ENCODE measurements at regions not wholly inside any gene's neighbourhood (a gene's known extent, or its start where the extent isn't known, plus 50 kb on each side); places are given as distances from the start of the nearest gene placed in this dataset.
"Not testable (repeated sequence)": the region's sequence is repeated elsewhere in the genome, so short reads cannot be mapped to it uniquely, and the experiment has no call there.

DNA sequence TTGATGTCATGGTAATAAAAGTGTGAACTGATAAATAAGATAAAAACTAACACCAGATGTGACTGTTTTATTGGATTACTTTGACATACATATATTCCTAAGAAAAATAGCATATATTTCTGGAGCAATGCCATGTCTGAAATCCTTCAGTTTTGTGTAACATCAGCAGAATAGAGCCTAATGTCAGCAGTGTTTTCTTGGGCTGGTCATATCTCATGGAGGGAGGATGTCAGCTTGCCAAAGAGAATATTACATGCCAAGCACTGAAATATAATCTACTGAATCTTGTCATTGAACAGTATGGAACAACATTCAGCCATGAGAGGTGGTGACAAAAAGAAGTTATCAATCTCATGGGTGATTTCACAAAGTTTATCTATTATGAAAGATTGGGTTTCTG, 220.3 kb downstream of the KLHL28 start:
- Mint-ChIP-seq H3K27me3 (peaks cover 0 to 21% (median 6%) of the 10 kb centered on the region in 5 donors), H3K9me3 (peaks cover 0 to 5% (median 0%) of the 10 kb centered on the region in 9 donors), H3K4me1 (no peaks in the 10 kb centered on the region), H3K4me3 (no peak overlapping the region), H3K36me3 (peaks cover 0 to 5% (median 0%) of the 10 kb centered on the region in 3 donors), H3K27ac (no peak overlapping the region)
- ATAC-seq (no peak), DNase-seq (no peak)
- POLR2A ChIA-PET = no interaction called here

- H3K9me3 Mint-ChIP-seq = peaks cover 0 to 6% (median 0%) of the 10 kb centered on the region in 9 donors
- POLR2A ChIA-PET = no interaction called here
- no peaks in the 10 kb centered on the region for H3K36me3 Mint-ChIP-seq
- ATAC-seq (no peak), DNase-seq (no peak)
- no peak overlapping the region for H3K27ac Mint-ChIP-seq
- H3K4me1 Mint-ChIP-seq = no peaks in the 10 kb centered on the region
- H3K4me3 Mint-ChIP-seq = no peak overlapping the region
- peaks cover 0 to 21% (median 3%) of the 10 kb centered on the region in 5 donors for H3K27me3 Mint-ChIP-seq
Observed at GRCh38 chr14:44736326-44736725, 225.4 kb downstream of the KLHL28 start.

- H3K36me3 Mint-ChIP-seq = no peaks in the 10 kb centered on the region
- H3K27me3 Mint-ChIP-seq = peaks cover 0 to 15% (median 4%) of the 10 kb centered on the region in 5 donors
- POLR2A ChIA-PET = no interaction called here
- H3K4me3 Mint-ChIP-seq = no peak overlapping the region
- peaks cover 0 to 6% (median 0%) of the 10 kb centered on the region in 9 donors for H3K9me3 Mint-ChIP-seq
- H3K4me1 Mint-ChIP-seq = no peaks in the 10 kb centered on the region
- no peak overlapping the region for H3K27ac Mint-ChIP-seq
- no peak for ATAC-seq
- DNase-seq = no peak
Observed at GRCh38 chr14:44732144-44732543, 225.1 kb upstream of the FSCB start.

DNA sequence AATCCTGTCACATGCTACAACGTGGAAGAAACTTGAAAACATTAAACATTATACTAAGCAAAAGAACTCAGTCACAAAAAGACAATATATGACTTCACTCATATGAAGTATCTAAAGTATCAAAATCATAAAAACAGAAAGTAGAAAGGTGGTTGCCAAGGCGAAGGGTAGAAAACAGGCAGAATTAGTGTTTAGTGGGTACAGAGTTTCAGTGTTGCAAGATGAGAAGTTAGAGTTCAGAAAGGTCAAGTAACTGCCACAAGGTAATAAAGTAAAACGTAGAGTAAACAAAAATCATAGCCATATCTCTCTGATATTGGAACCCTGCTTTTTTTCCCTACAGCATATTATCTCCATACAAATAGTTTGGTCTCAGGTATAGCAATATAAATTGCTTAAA, 223.8 kb upstream of the FSCB start:
- H3K36me3 Mint-ChIP-seq = no peaks in the 10 kb centered on the region
- H3K4me1 Mint-ChIP-seq = no peaks in the 10 kb centered on the region
- peaks cover 0 to 8% (median 0%) of the 10 kb centered on the region in 9 donors for H3K9me3 Mint-ChIP-seq
- no peak overlapping the region for H3K27ac Mint-ChIP-seq
- POLR2A ChIA-PET = no interaction called here
- H3K4me3 Mint-ChIP-seq = no peak overlapping the region
- H3K27me3 Mint-ChIP-seq = peaks cover 0 to 13% (median 4%) of the 10 kb centered on the region in 5 donors
- DNase-seq (no peak), ATAC-seq (no peak)

DNA sequence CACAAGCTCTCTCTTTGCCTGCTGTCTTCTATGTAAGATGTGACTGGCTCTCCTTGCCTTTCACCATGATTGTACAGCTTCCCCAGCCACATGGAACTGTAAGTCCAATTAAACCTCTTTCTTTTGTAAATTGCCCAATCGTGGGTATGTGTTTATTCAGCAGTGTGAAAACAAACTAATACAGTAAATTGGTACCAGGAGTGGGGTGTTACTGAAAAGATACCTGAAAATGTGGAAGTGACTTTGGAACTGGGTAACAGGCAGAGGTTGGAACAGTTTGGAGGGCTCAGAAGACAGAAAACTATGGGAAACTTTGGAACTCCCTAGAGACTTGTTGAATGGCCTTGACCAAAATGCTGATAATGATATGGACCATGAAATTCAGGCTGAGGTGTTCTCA, 214.3 kb upstream of the FSCB start:
- ATAC-seq, H3K4me3 Mint-ChIP-seq, DNase-seq, H3K4me1 Mint-ChIP-seq, H3K27me3 Mint-ChIP-seq, H3K27ac Mint-ChIP-seq, POLR2A ChIA-PET: not testable (repeated sequence)
- H3K9me3 Mint-ChIP-seq = peaks cover 0 to 45% (median 24%) of the 10 kb centered on the region in 9 donors
- H3K36me3 Mint-ChIP-seq = peaks cover 0 to 26% (median 0%) of the 10 kb centered on the region in 3 donors

DNA sequence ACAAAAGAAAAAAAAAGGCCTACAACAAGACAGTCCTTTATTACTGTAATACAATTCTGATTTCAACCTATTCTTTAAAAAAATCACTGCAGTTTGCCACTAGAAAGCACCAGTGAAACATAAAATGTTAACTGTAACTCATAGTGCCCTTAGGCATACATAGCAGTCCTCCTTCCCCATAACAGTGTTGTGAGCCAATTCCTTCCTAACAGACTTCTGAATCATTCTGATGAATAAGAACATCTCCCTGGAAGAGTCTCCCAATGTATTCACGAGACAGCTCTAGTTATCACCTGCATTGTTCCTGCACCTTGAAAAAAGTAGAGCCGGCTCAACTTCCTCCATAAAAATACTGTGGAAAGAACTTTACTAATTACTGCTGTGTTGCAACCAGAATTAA, 213.6 kb upstream of the FSCB start:
- no peak overlapping the region for H3K27ac Mint-ChIP-seq
- peaks cover 0 to 26% (median 0%) of the 10 kb centered on the region in 3 donors for H3K36me3 Mint-ChIP-seq
- H3K27me3 Mint-ChIP-seq = peaks cover 0 to 8% (median 2%) of the 10 kb centered on the region in 5 donors
- POLR2A ChIA-PET = no interaction called here
- no peak overlapping the region for H3K4me3 Mint-ChIP-seq
- no peak for DNase-seq
- ATAC-seq = no peak
- H3K4me1 Mint-ChIP-seq = no peaks in the 10 kb centered on the region
- H3K9me3 Mint-ChIP-seq = peaks cover 0 to 48% (median 28%) of the 10 kb centered on the region in 9 donors

GRCh38 chr14:44712024-44712815, 205.1 kb upstream of the FSCB start:
- H3K9me3 Mint-ChIP-seq = peaks cover 0 to 11% (median 3%) of the 10 kb centered on the region in 9 donors
- H3K4me1 Mint-ChIP-seq = no peaks in the 10 kb centered on the region
- DNase-seq (no peak), ATAC-seq (no peak)
- POLR2A ChIA-PET = no interaction called here
- H3K36me3 Mint-ChIP-seq = no peaks in the 10 kb centered on the region
- H3K27ac Mint-ChIP-seq = no peak overlapping the region
- H3K27me3 Mint-ChIP-seq = peaks cover 1 to 16% (median 3%) of the 10 kb centered on the region in 5 donors
- H3K4me3 Mint-ChIP-seq = no peak overlapping the region

GRCh38 chr14:44701563-44702263, 194.6 kb upstream of the FSCB start:
- Mint-ChIP-seq H3K36me3 (no peaks in the 10 kb centered on the region), H3K4me3 (no peak overlapping the region)

DNA sequence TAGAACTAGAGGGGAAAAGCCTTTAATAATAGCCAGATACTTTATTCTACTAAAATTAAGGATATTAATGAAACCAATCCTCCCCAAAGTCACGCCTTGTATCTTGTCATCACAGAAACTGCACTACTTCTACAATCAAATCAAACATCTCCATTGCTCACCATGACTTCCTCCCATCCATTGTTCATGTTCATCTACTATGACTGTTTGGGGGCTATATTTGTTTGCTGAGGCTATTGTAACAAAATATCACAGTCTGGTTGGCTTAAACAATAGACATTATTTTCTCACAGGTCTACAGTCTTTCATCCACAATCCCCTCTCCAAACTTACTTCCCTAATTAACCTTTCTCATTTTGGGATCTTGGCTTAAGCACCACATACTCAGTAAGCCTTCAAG, 193.6 kb upstream of the FSCB start:
- Mint-ChIP-seq H3K4me3 (no peak overlapping the region), H3K36me3 (no peaks in the 10 kb centered on the region), H3K4me1 (no peaks in the 10 kb centered on the region), H3K27ac (no peak overlapping the region), H3K9me3 (peaks cover 2 to 26% (median 8%) of the 10 kb centered on the region in 9 donors), H3K27me3 (no peaks in the 10 kb centered on the region)
- DNase-seq (no peak), ATAC-seq (no peak)
- POLR2A ChIA-PET = no interaction called here

More at GRCh38 chr14:44701563-44702263, 194.6 kb upstream of the FSCB start:
- no peak for DNase-seq
- no peak overlapping the region for H3K27ac Mint-ChIP-seq
- H3K9me3 Mint-ChIP-seq = peaks cover 0 to 23% (median 7%) of the 10 kb centered on the region in 9 donors
- no peak for ATAC-seq
- H3K4me1 Mint-ChIP-seq = no peaks in the 10 kb centered on the region
- H3K27me3 Mint-ChIP-seq = no peaks in the 10 kb centered on the region
- POLR2A ChIA-PET = no interaction called here

DNA sequence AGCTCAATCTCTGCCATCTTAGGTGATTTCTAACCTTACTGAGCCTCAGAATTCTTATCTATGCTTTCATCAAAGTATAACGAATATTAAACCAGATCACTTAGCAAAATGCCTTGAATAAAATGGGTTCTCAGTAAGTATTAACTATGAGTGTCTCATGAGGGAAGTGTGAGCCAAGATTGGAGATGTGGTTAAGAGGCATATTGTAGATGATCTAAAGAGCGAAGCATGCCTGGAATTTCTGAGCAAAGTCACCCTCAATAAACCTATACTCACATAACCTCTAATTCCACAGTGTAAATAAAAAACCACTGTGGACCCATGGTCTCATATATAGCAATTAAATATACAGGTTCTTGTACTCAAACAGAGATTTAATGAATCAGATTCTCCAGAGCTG, 193.1 kb upstream of the FSCB start:
- Mint-ChIP-seq H3K9me3 (peaks cover 2 to 26% (median 8%) of the 10 kb centered on the region in 9 donors), H3K36me3 (no peaks in the 10 kb centered on the region), H3K4me1 (no peaks in the 10 kb centered on the region), H3K27me3 (no peaks in the 10 kb centered on the region), H3K4me3 (no peak overlapping the region), H3K27ac (no peak overlapping the region)
- DNase-seq (no peak), ATAC-seq (no peak)
- POLR2A ChIA-PET = no interaction called here

DNA sequence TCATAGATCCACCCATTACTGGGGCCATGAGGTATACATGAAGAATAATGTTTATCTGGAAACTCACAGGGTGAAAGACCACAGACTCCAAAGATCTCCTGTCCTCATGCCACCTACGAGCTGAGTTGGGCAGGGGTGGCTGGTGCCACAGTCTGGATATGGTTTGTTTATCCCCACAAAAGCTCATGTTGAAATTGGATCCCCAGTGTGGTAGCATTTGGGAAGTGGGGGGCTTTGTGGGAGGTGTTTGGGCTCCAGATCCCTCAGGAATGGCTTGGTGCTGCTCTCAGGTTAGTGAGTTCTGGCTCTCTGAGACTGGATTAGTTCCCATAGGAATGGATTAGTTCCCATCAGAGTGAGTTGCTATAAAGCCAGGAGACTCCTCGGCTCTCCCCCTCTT, 192.3 kb upstream of the FSCB start:
- no peaks in the 10 kb centered on the region for H3K36me3 Mint-ChIP-seq
- no peak overlapping the region for H3K4me3 Mint-ChIP-seq
- POLR2A ChIA-PET = no interaction called here
- no peak for ATAC-seq
- DNase-seq = no peak
- peaks cover 2 to 26% (median 8%) of the 10 kb centered on the region in 9 donors for H3K9me3 Mint-ChIP-seq
- no peaks in the 10 kb centered on the region for H3K27me3 Mint-ChIP-seq
- no peaks in the 10 kb centered on the region for H3K4me1 Mint-ChIP-seq
- H3K27ac Mint-ChIP-seq = no peak overlapping the region

- POLR2A ChIA-PET = no interaction called here
- H3K27me3 Mint-ChIP-seq = no peaks in the 10 kb centered on the region
- H3K4me3 Mint-ChIP-seq = no peak overlapping the region
- peaks cover 0 to 5% (median 0%) of the 10 kb centered on the region in 3 donors for H3K36me3 Mint-ChIP-seq
- no peak overlapping the region for H3K27ac Mint-ChIP-seq
- H3K4me1 Mint-ChIP-seq = no peaks in the 10 kb centered on the region
- peaks cover 4 to 23% (median 9%) of the 10 kb centered on the region in 9 donors for H3K9me3 Mint-ChIP-seq
- DNase-seq (no peak), ATAC-seq (no peak)
Observed at GRCh38 chr14:44669496-44669895, 162.4 kb upstream of the FSCB start.

- POLR2A ChIA-PET = no interaction called here
- Mint-ChIP-seq H3K27ac (peak overlapping the region in 9 of 10 donors; percentile 17 to 85 (median 45)), H3K4me3 (peak overlapping the region in 9 of 10 donors; percentile 0 to 68 (median 46)), H3K36me3 (no peaks in the 10 kb centered on the region), H3K27me3 (peaks cover 0 to 4% (median 0%) of the 10 kb centered on the region in 5 donors), H3K4me1 (peaks cover 6 to 22% (median 18%) of the 10 kb centered on the region in 4 donors), H3K9me3 (no peaks in the 10 kb centered on the region)
- no peak for ATAC-seq
- DNase-seq = no peak
Observed at GRCh38 chr14:44663136-44663535, 156.1 kb upstream of the FSCB start.
